Heart left ventricle (tissue), 16 donors: ENCODE measurements at regions not wholly inside any gene's neighbourhood (a gene's known extent, or its start where the extent isn't known, plus 50 kb on each side); places are given as distances from the start of the nearest gene placed in this dataset.

Experiments used
- ATAC-seq, 4 donors: fragments of 200-7000 bp; cut with Tn5 transposase; one replicate each; pipeline ENCODE4 v1.9.1; 2020 to 2022; ENCODE audit warnings: moderate library complexity in 4 of 4, mild to moderate bottlenecking in 3 of 4, moderate number of reproducible peaks in 1 of 4
- DNase-seq, 5 donors: peaks; one replicate each; pipeline ENCODE4 v3.0.0-alpha.2; 2020
- H3K27ac ChIP-seq, 12 donors: fragments of 200-600 bp; sonication (generic) in 4 of 12; one replicate each; pipeline versions ENCODE4 v1.5.0 to v1.8.0; 2016 to 2022; ENCODE audit warnings: mild to moderate bottlenecking in 2 of 12
- H3K27me3 ChIP-seq, 9 donors: fragments of 200-600 bp; sonication (generic) in 2 of 9; one replicate each; pipeline versions ENCODE4 v1.5.1 to v1.8.0; 2016 to 2022; ENCODE audit warnings: mild to moderate bottlenecking in 3 of 9
- H3K36me3 ChIP-seq, 9 donors: fragments of 200-600 bp; sonication (generic) in 2 of 9; one replicate each; pipeline versions ENCODE4 v1.5.0 to v1.8.0; 2018 to 2022; ENCODE audit warnings: mild to moderate bottlenecking in 2 of 9
- H3K4me1 ChIP-seq, 12 donors: fragments of 200-600 bp; sonication (generic) in 4 of 12; one replicate each; pipeline versions ENCODE4 v1.5.0 to v1.8.0; 2016 to 2022; ENCODE audit warnings: mild to moderate bottlenecking in 3 of 12
- H3K4me3 ChIP-seq, 12 donors: fragments of 200-600 bp; sonication (generic) in 4 of 12; one replicate each; pipeline versions ENCODE4 v1.5.0 to v1.8.0; 2017 to 2022; ENCODE audit warnings: mild to moderate bottlenecking in 9 of 12, moderate library complexity in 4 of 12
- H3K9me3 ChIP-seq, 12 donors: fragments of 200-600 bp; sonication (generic) in 4 of 12; one replicate each; pipeline versions ENCODE4 v1.5.0 to v1.8.0; 2016 to 2022; ENCODE audit warnings: mild to moderate bottlenecking in 1 of 12
- CTCF ChIP-seq, 12 donors: fragments of 200-600 bp; sonication (generic) in 4 of 12; IDR thresholded peaks; one replicate each; pipeline versions ENCODE4 v1.5.0 to v1.8.0; 2018 to 2022; ENCODE audit warnings: antibody characterized with exemption in 12 of 12, mild to moderate bottlenecking in 5 of 12
- POLR2A ChIP-seq, 2 donors: fragments of 450-650 bp; IDR thresholded peaks; one replicate each; pipeline ENCODE4 v1.6.1; 2017; ENCODE audit warnings: antibody characterized with exemption in 2 of 2, mild to moderate bottlenecking in 2 of 2, moderate library complexity in 2 of 2
- WGBS, 4 donors: extraction: QIAGEN DNeasy Blood & Tissue Kit in 2 of 4; methylation state at CpG; one replicate each; pipeline versions ENCODE4 v1.1.5 to v1.1.7; 2013 to 2018; 5-methylcytosine and 5-hydroxymethylcytosine counted together
- intact Hi-C, 10 donors: fragments of 100-400 bp; cut with DNase I; formaldehyde crosslinking; loops; one replicate each; pipeline versions ENCODE4 v1.11.1 to v1.14.2; 2022
- donor health status: ischemic (EF 13 %, LVEDD 7.1; RV severe dilation, severe dysfunction).
- donor health status: healthy with polysubstance abuse.
- donor health status: DM: no; HTN: yes; CAD: no.
- donor health status: DM: no; HTN: no; CAD: no.
- donor health status: ischemic (EF 25% LVEDD 6.9; RV normal size, moderate dysfunction).
- donor health status: ischemic (EF 25% LVEDD 5.7; RV mildly dilated, moderate dysfunction).
- donor health status: healthy.
- donor health status: DM: yes; HTN: yes; CAD: no.
- donor health status: ischemic (EF 35%, LVEDD 5.7; RV mildly dilated, moderate dysfunction).
- donor health status: nonischemic (EF 11% LVEDD 7.7; RV severe dilation, severe dysfunction).
- donor health status: DM: yes; HTN: yes; CAD: no.
- donor health status: PGD.
- donor health status: ischemic (EF 29% LVEDD 5.4; RV normal size, mild dysfunction).
- donor health status: nonischemic (EF 23%, LVEDD 6.1; RV moderate dilation, normal function).

- Histone ChIP-seq H3K27ac (no peak overlapping the region), H3K27me3 (no peaks in the 10 kb centered on the region), H3K4me1 (peaks cover 0 to 24% (median 5%) of the 10 kb centered on the region in 12 donors), H3K4me3 (no peak overlapping the region), H3K9me3 (peaks cover 0 to 4% (median 0%) of the 10 kb centered on the region in 12 donors), H3K36me3 (no peaks in the 10 kb centered on the region)
- WGBS, 4 donors: 47 to 61% (median 54%) methylated on average over 1 of the region's 1 CpG
- intact Hi-C loops: no loop called here
- DNase-seq: peak in 1 of 5 donors; percentile 31
- peak in 3 of 4 donors; percentile 29 to 49 (median 42) for ATAC-seq
- no peak for TF ChIP-seq CTCF (IDR thresholded peaks at IDR 0.05)
- TF ChIP-seq POLR2A (IDR thresholded peaks at IDR 0.05): no peak
These were observed 131.9 kb downstream of the HLX start for GRCh38 chr1:221011145-221011544.

- Histone ChIP-seq H3K4me1 (peaks cover 0 to 33% (median 5%) of the 10 kb centered on the region in 12 donors), H3K4me3 (no peak overlapping the region), H3K27ac (no peak overlapping the region), H3K27me3 (no peaks in the 10 kb centered on the region), H3K36me3 (no peaks in the 10 kb centered on the region), H3K9me3 (peaks cover 0 to 4% (median 0%) of the 10 kb centered on the region in 12 donors)
- ATAC-seq (no peak), DNase-seq (no peak)
- intact Hi-C loops: no loop called here
- TF ChIP-seq CTCF (IDR thresholded peaks at IDR 0.05) (no peak), POLR2A (IDR thresholded peaks at IDR 0.05) (no peak)
- 88 to 96% (median 89%) methylated on average over 5 of the region's 5 CpGs for WGBS, 4 donors
These were observed 132.9 kb downstream of the HLX start for GRCh38 chr1:221012120-221012519.

DNA sequence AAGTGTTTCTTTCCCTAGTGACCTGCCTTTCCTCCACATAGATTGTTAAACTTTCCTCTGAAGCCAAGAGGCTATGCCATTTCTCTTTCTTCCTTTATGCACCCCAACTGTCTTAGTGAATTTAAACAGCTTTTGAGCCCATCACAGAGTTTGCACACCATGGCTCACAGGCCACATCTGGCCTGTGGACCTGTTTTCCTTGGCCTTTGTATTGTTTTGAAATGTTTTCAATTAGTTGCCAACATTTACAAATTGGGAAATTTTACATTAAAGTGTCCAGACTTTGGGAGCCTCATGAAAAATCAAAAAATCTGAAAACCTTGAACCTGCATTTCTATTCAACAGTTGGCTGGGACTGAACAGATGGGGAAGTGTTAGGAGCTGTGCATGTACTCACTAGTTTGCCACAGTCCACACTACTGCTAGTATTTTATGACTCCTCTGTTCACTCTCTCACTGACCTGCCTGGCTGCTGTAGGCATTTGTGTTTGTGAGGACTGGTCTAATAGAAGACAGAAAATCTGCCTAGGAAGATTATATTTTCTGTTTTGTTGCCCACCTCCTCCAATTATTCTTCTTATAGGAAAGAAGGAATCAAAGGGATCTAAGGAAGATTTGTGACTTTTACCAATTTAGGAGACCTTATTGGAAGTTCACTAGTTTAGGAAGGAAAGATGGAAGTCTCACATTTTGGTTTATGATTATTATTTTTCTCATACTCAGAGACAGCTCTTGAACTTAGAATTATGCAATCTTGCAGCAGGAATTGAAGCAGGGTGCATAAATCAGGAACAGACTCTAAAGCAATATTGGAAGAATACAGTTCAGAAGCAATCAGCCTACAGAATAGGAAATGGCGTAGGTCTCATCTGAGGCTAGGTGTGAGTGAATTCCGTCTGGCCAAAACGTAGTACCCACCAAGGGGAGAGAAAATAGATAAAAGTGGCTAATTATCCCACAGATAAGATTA is 134.7 kb downstream of the HLX start:
- Histone ChIP-seq H3K4me3 (no peak overlapping the region), H3K4me1 (peaks cover 0 to 33% (median 5%) of the 10 kb centered on the region in 12 donors), H3K36me3 (no peaks in the 10 kb centered on the region), H3K27me3 (no peaks in the 10 kb centered on the region), H3K9me3 (no peaks in the 10 kb centered on the region), H3K27ac (no peak overlapping the region)
- DNase-seq (no peak), ATAC-seq (no peak)
- intact Hi-C loops: no loop called here
- TF ChIP-seq CTCF (IDR thresholded peaks at IDR 0.05) (no peak), POLR2A (IDR thresholded peaks at IDR 0.05) (no peak)
- 74 to 87% (median 80%) methylated on average over 3 of the region's 3 CpGs for WGBS, 4 donors

- H3K27me3 ChIP-seq: no peaks in the 10 kb centered on the region
- TF ChIP-seq CTCF (IDR thresholded peaks at IDR 0.05) (no peak), POLR2A (IDR thresholded peaks at IDR 0.05) (no peak)
- DNase-seq (no peak), ATAC-seq (no peak)
- H3K4me1 ChIP-seq: peaks cover 0 to 33% (median 5%) of the 10 kb centered on the region in 12 donors
- H3K36me3 ChIP-seq: no peaks in the 10 kb centered on the region
- no peaks in the 10 kb centered on the region for H3K9me3 ChIP-seq
- intact Hi-C loops: no loop called here
- WGBS, 4 donors: 47 to 65% (median 58%) methylated on average over 5 of the region's 5 CpGs
- H3K27ac ChIP-seq: no peak overlapping the region
- H3K4me3 ChIP-seq: no peak overlapping the region
These were observed 136.0 kb downstream of the HLX start for GRCh38 chr1:221015159-221015790.
